Upper lobe of left lung (tissue), 6 donors: ENCODE measurements at regions not wholly inside any gene's neighbourhood (a gene's known extent, or its start where the extent isn't known, plus 50 kb on each side); places are given as distances from the start of the nearest gene placed in this dataset.

ENCODE experiments used
- ATAC-seq, 2 donors: fragments of 200-7000 bp; cut with Tn5 transposase; one replicate each; pipeline ENCODE4 v1.9.1; 2022; ENCODE audit warnings: mild to moderate bottlenecking in 2 of 2, moderate library complexity in 2 of 2; ENCODE audit not compliant: low FRiP score in 2 of 2
- DNase-seq, 2 donors: peaks; one replicate each; pipeline ENCODE4 v3.0.0-alpha.2; 2019 to 2020
- H3K27ac ChIP-seq, 4 donors: fragments of 200-600 bp; sonication (generic); one replicate each; pipeline ENCODE4 v1.5.1; 2016 to 2019
- H3K27me3 ChIP-seq, 4 donors: fragments of 200-600 bp; sonication (generic); one replicate each; pipeline ENCODE4 v1.5.1; 2017 to 2019
- H3K36me3 ChIP-seq, 4 donors: fragments of 200-600 bp; sonication (generic); one replicate each; pipeline ENCODE4 v1.5.1; 2016 to 2019
- H3K4me1 ChIP-seq, 4 donors: fragments of 200-600 bp; sonication (generic); one replicate each; pipeline ENCODE4 v1.5.1; 2018 to 2019
- H3K4me3 ChIP-seq, 4 donors: fragments of 200-600 bp; sonication (generic); one replicate each; pipeline ENCODE4 v1.5.1; 2017 to 2019; ENCODE audit warnings: mild to moderate bottlenecking in 2 of 4, moderate library complexity in 1 of 4
- H3K9me3 ChIP-seq, 4 donors: fragments of 200-600 bp; sonication (generic); one replicate each; pipeline ENCODE4 v1.5.1; 2018 to 2019
- EP300 ChIP-seq, 4 donors: sonication (generic); formaldehyde crosslinking; IDR thresholded peaks; one replicate each; pipeline ENCODE4 v1.5.1; 2017; ENCODE audit warnings: antibody characterized with exemption in 4 of 4, control low read depth in 2 of 4
- POLR2A ChIP-seq, 4 donors: fragments of 450-650 bp; IDR thresholded peaks; one replicate each; pipeline ENCODE4 v1.5.1; 2016 to 2017; ENCODE audit warnings: antibody characterized with exemption in 4 of 4, mild to moderate bottlenecking in 2 of 4
- POLR2AphosphoS5 ChIP-seq, 2 donors: sonication (generic); formaldehyde crosslinking; IDR thresholded peaks; one replicate each; pipeline ENCODE4 v1.5.1; 2017; ENCODE audit warnings: antibody characterized with exemption in 2 of 2
- WGBS, 2 donors: methylation state at CpG; one replicate each; pipeline ENCODE4 v1.1.5; 2017 to 2018; 5-methylcytosine and 5-hydroxymethylcytosine counted together
- TF ChIP-seq, protein P1 (sequence below), 6 experiments: fragments of 450-650 bp in 4 of 6; fragments of 200-600 bp in 2 of 6; sonication (generic) in 2 of 6; IDR thresholded peaks; one replicate each; pipeline ENCODE4 v1.5.1; 2016 to 2019; ENCODE audit warnings: antibody characterized with exemption in 6 of 6
- donor health status: DM: no; HTN: no; CAD: no; lungs with moderate emphysema.
- donor health status: DM: no; HTN: yes; CAD: no; lungs with severe emphysema.

- TF ChIP-seq POLR2AphosphoS5 (IDR thresholded peaks at IDR 0.05) (peak in 1 of 2 donors; percentile 30), EP300 (IDR thresholded peaks at IDR 0.05) (peak in 1 of 4 donors; percentile 56)
- TF ChIP-seq, protein P1, sequence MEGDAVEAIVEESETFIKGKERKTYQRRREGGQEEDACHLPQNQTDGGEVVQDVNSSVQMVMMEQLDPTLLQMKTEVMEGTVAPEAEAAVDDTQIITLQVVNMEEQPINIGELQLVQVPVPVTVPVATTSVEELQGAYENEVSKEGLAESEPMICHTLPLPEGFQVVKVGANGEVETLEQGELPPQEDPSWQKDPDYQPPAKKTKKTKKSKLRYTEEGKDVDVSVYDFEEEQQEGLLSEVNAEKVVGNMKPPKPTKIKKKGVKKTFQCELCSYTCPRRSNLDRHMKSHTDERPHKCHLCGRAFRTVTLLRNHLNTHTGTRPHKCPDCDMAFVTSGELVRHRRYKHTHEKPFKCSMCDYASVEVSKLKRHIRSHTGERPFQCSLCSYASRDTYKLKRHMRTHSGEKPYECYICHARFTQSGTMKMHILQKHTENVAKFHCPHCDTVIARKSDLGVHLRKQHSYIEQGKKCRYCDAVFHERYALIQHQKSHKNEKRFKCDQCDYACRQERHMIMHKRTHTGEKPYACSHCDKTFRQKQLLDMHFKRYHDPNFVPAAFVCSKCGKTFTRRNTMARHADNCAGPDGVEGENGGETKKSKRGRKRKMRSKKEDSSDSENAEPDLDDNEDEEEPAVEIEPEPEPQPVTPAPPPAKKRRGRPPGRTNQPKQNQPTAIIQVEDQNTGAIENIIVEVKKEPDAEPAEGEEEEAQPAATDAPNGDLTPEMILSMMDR (IDR thresholded peaks at IDR 0.05): no peak
- H3K27ac ChIP-seq: peak overlapping the region in 1 of 4 donors; percentile 20
- DNase-seq (no peak), ATAC-seq (no peak)
- H3K36me3 ChIP-seq: no peaks in the 10 kb centered on the region
- H3K9me3 ChIP-seq: peaks cover 0 to 8% (median 0%) of the 10 kb centered on the region in 4 donors
- 68 to 77% methylated on average over 3 of the region's 3 CpGs for WGBS, 2 donors
- no peak overlapping the region for H3K4me3 ChIP-seq
- no peaks in the 10 kb centered on the region for H3K27me3 ChIP-seq
- no peaks in the 10 kb centered on the region for H3K4me1 ChIP-seq
Measured at GRCh38 chr9:111730937-111731567, 63.7 kb downstream of the SHOC1 start.

GRCh38 chr9:111728617-111729366 lies 65.9 kb downstream of the SHOC1 start:
- H3K9me3 ChIP-seq: peaks cover 0 to 8% (median 0%) of the 10 kb centered on the region in 4 donors
- no peaks in the 10 kb centered on the region for H3K4me1 ChIP-seq
- no peaks in the 10 kb centered on the region for H3K36me3 ChIP-seq
- ATAC-seq: no peak
- 76 to 78% methylated on average over 2 of the region's 2 CpGs for WGBS, 2 donors
- H3K4me3 ChIP-seq: no peak overlapping the region
- no peaks in the 10 kb centered on the region for H3K27me3 ChIP-seq
- no peak for TF ChIP-seq POLR2A (IDR thresholded peaks at IDR 0.05)
- no peak for TF ChIP-seq POLR2AphosphoS5 (IDR thresholded peaks at IDR 0.05)
- TF ChIP-seq, protein P1 (IDR thresholded peaks at IDR 0.05): no peak
- no peak for TF ChIP-seq EP300 (IDR thresholded peaks at IDR 0.05)
- no peak for DNase-seq
- no peak overlapping the region for H3K27ac ChIP-seq

- no peaks in the 10 kb centered on the region for H3K4me1 ChIP-seq
- ATAC-seq (no peak), DNase-seq (no peak)
- H3K4me3 ChIP-seq: no peak overlapping the region
- TF ChIP-seq EP300 (IDR thresholded peaks at IDR 0.05) (no peak), POLR2A (IDR thresholded peaks at IDR 0.05) (no peak), POLR2AphosphoS5 (IDR thresholded peaks at IDR 0.05) (no peak)
- TF ChIP-seq, protein P1 (IDR thresholded peaks at IDR 0.05): no peak
- no peaks in the 10 kb centered on the region for H3K36me3 ChIP-seq
- no peaks in the 10 kb centered on the region for H3K27me3 ChIP-seq
- peaks cover 0 to 8% (median 0%) of the 10 kb centered on the region in 4 donors for H3K9me3 ChIP-seq
- H3K27ac ChIP-seq: no peak overlapping the region
Measured at GRCh38 chr9:111728143-111728542, 66.6 kb downstream of the SHOC1 start.

- Histone ChIP-seq H3K36me3 (no peaks in the 10 kb centered on the region), H3K4me3 (no peak overlapping the region), H3K27me3 (no peaks in the 10 kb centered on the region), H3K9me3 (peaks cover 0 to 8% (median 0%) of the 10 kb centered on the region in 4 donors), H3K27ac (no peak overlapping the region), H3K4me1 (no peaks in the 10 kb centered on the region)
- DNase-seq (no peak), ATAC-seq (no peak)
- no peak for TF ChIP-seq POLR2AphosphoS5 (IDR thresholded peaks at IDR 0.05)
- TF ChIP-seq, protein P1 (IDR thresholded peaks at IDR 0.05): no peak
- no peak for TF ChIP-seq POLR2A (IDR thresholded peaks at IDR 0.05)
- no peak for TF ChIP-seq EP300 (IDR thresholded peaks at IDR 0.05)
Measured at GRCh38 chr9:111726949-111727348, 65.5 kb downstream of the GNG10 start.

DNA sequence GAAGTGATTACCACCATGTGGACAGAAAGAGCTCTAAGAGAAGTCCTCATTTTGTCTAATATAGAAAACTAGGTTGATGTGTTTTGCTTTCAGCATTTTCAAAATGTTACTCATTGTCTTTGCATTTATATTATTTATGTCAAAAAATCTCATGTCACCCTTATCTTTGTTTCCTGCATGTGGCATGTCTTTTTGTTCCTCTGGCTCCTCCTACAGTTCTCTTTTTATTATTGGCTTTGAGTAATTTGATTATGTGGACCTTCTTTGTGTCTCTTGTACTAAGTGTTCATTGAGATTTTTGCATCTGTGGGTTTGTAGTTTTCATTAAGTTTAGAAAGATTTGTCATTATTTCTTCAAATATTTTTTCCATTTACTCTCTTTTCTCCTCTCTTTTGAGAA lies 58.8 kb downstream of the GNG10 start:
- Histone ChIP-seq H3K4me3 (no peak overlapping the region), H3K9me3 (no peaks in the 10 kb centered on the region), H3K36me3 (no peaks in the 10 kb centered on the region), H3K4me1 (no peaks in the 10 kb centered on the region), H3K27me3 (no peaks in the 10 kb centered on the region), H3K27ac (no peak overlapping the region)
- no peak for DNase-seq
- no peak for TF ChIP-seq EP300 (IDR thresholded peaks at IDR 0.05)
- no peak for TF ChIP-seq POLR2AphosphoS5 (IDR thresholded peaks at IDR 0.05)
- TF ChIP-seq, protein P1 (IDR thresholded peaks at IDR 0.05): peak in 1 of 6 experiments; percentile 12
- TF ChIP-seq POLR2A (IDR thresholded peaks at IDR 0.05): no peak
- no peak for ATAC-seq
